Mammary epithelial cell (primary cell): ENCODE measurements at regions not wholly inside any gene's neighbourhood (a gene's known extent, or its start where the extent isn't known, plus 50 kb on each side); places are given as distances from the start of the nearest gene placed in this dataset.

Experiments
- EZH2 ChIP-seq: IDR thresholded peaks from 2 replicates; pipeline ENCODE4 v1.6.1; 2012; ENCODE audit warnings: low read length, inconsistent platforms, borderline replicate concordance
- TF ChIP-seq, protein P1 (sequence below), 2 donors: IDR thresholded peaks in 1 of 2; conservative IDR thresholded peaks in 1 of 2; 2 replicates each; pipeline ENCODE4 v1.5.1; 2011 to 2012; ENCODE audit warnings: inconsistent platforms in 2 of 2, low read length in 2 of 2, mild to moderate bottlenecking in 2 of 2, control low read depth in 1 of 2, low read depth in 1 of 2; ENCODE audit not compliant: insufficient read depth in 1 of 2; ENCODE audit errors: extremely low read depth in 1 of 2

DNA sequence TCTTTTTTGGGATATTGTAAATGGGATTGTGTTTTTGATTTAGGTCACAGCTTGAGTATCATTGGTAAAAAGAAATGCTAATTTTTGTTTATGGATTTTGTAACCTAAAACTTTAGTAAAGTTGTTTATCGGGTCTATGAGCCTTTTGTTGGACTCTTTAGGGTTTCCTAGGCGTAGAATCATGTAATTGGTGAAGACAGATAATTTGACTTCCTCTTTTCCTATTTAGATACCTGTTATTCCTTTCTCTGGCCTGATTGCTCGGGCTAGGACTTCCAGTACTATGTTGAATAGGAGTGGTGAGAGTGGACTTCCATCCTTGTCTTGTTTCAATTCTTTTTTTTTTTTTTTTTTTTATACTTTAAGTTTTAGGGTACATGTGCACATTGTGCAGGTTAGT, 149.0 kb downstream of the QPCT start:
- TF ChIP-seq, protein P1, sequence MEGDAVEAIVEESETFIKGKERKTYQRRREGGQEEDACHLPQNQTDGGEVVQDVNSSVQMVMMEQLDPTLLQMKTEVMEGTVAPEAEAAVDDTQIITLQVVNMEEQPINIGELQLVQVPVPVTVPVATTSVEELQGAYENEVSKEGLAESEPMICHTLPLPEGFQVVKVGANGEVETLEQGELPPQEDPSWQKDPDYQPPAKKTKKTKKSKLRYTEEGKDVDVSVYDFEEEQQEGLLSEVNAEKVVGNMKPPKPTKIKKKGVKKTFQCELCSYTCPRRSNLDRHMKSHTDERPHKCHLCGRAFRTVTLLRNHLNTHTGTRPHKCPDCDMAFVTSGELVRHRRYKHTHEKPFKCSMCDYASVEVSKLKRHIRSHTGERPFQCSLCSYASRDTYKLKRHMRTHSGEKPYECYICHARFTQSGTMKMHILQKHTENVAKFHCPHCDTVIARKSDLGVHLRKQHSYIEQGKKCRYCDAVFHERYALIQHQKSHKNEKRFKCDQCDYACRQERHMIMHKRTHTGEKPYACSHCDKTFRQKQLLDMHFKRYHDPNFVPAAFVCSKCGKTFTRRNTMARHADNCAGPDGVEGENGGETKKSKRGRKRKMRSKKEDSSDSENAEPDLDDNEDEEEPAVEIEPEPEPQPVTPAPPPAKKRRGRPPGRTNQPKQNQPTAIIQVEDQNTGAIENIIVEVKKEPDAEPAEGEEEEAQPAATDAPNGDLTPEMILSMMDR (conservative IDR thresholded peaks at IDR 0.05 in 1 of 2, IDR thresholded peaks at IDR 0.05 in 1 of 2; ENCODE audit: extremely low read depth in 1 of 2, insufficient read depth in 1 of 2, low read depth in 1 of 2, low read length in 2 of 2): no peak
- TF ChIP-seq EZH2: no peak
